SK-N-SH treated with all-trans-retinoic acid at 6 μM for 48 hours (cell line): ENCODE measurements at regions not wholly inside any gene's neighbourhood (a gene's known extent, or its start where the extent isn't known, plus 50 kb on each side); places are given as distances from the start of the nearest gene placed in this dataset.

Source experiments
- ARNTL ChIP-seq: fragments of 450-650 bp; formaldehyde crosslinking; IDR thresholded peaks from 2 replicates; pipeline ENCODE4 v1.5.0; 2020; ENCODE audit warnings: low read depth, mild to moderate bottlenecking, moderate library complexity, borderline replicate concordance
- BACH2 ChIP-seq: fragments of 250-450 bp; sonication (Bioruptor Pico); IDR thresholded peaks from 2 replicates; pipeline ENCODE4 v1.9.0; 2021; ENCODE audit warnings: mild to moderate bottlenecking, borderline replicate concordance
- CREB5 ChIP-seq: fragments of 250-450 bp; sonication (Bioruptor Pico); IDR thresholded peaks from 2 replicates; pipeline ENCODE4 v1.5.1; 2020; ENCODE audit warnings: low read depth, mild to moderate bottlenecking, moderate library complexity
- CSDC2 ChIP-seq: fragments of 250-450 bp; sonication (Bioruptor Pico); IDR thresholded peaks from 2 replicates; pipeline ENCODE4 v1.5.0; 2020; ENCODE audit warnings: mild to moderate bottlenecking, moderate library complexity
- GLIS3 ChIP-seq: fragments of 250-450 bp; sonication (Bioruptor Pico); IDR thresholded peaks from 2 replicates; pipeline ENCODE4 v1.5.0; 2020; ENCODE audit warnings: mild to moderate bottlenecking, moderate library complexity
- ISL1 ChIP-seq: fragments of 250-450 bp; sonication (Bioruptor Pico); IDR thresholded peaks from 2 replicates; pipeline ENCODE4 v2.1.2; 2022; ENCODE audit warnings: mild to moderate bottlenecking, moderate library complexity
- PATZ1 ChIP-seq: fragments of 250-450 bp; sonication (Bioruptor Pico); IDR thresholded peaks from 2 replicates; pipeline ENCODE4 v1.8.0; 2020; ENCODE audit warnings: mild to moderate bottlenecking, moderate library complexity, borderline replicate concordance
- POU6F1 ChIP-seq: fragments of 250-450 bp; sonication (Bioruptor Pico); IDR thresholded peaks from 2 replicates; pipeline ENCODE4 v1.8.0; 2021; ENCODE audit warnings: low read depth, mild to moderate bottlenecking, moderate library complexity, borderline replicate concordance
- PPARA ChIP-seq: fragments of 250-450 bp; sonication (Bioruptor Pico); IDR thresholded peaks from 2 replicates; pipeline ENCODE4 v1.5.0; 2020; ENCODE audit warnings: mild to moderate bottlenecking, borderline replicate concordance
- RARB ChIP-seq: fragments of 250-450 bp; sonication (Bioruptor Pico); IDR thresholded peaks from 2 replicates; pipeline ENCODE4 v1.8.0; 2021; ENCODE audit warnings: mild to moderate bottlenecking, moderate library complexity
- TCF4 ChIP-seq: fragments of 250-450 bp; sonication (Bioruptor Pico); IDR thresholded peaks from 2 replicates; pipeline ENCODE4 v1.8.0; 2021; ENCODE audit warnings: mild to moderate bottlenecking, moderate library complexity, borderline replicate concordance
- ZC3H10 ChIP-seq: fragments of 250-450 bp; sonication (Bioruptor Pico); IDR thresholded peaks from 2 replicates; pipeline ENCODE4 v1.5.1; 2021; ENCODE audit warnings: mild to moderate bottlenecking, moderate library complexity
- ZFP3 ChIP-seq: fragments of 250-450 bp; sonication (Bioruptor Pico); IDR thresholded peaks from 2 replicates; pipeline ENCODE4 v1.5.0; 2020; ENCODE audit warnings: mild to moderate bottlenecking, moderate library complexity
- ZNF8 ChIP-seq: fragments of 450-650 bp; formaldehyde crosslinking; IDR thresholded peaks from 2 replicates; pipeline ENCODE4 v1.5.0; 2020; ENCODE audit warnings: mild to moderate bottlenecking, moderate library complexity

GRCh38 chr7:82616059-82616728, 172.6 kb upstream of the CACNA2D1 start:
- TF ChIP-seq PATZ1 (CRISPR knock-in tag) = no peak
- no peak for TF ChIP-seq BACH2 (CRISPR knock-in tag)
- no peak for TF ChIP-seq ZFP3
- no peak for TF ChIP-seq ZNF8 (CRISPR knock-in tag)
- no peak for TF ChIP-seq ZC3H10 (CRISPR knock-in tag)
- TF ChIP-seq CSDC2 (CRISPR knock-in tag) = no peak
- no peak for TF ChIP-seq POU6F1
- no peak for TF ChIP-seq CREB5 (CRISPR knock-in tag)
- no peak for TF ChIP-seq PPARA (CRISPR knock-in tag)
- TF ChIP-seq ARNTL (CRISPR knock-in tag) = no peak
- TF ChIP-seq RARB (CRISPR knock-in tag) = no peak
- TF ChIP-seq GLIS3 (CRISPR knock-in tag) = no peak
- no peak for TF ChIP-seq ISL1 (CRISPR knock-in tag)
- no peak for TF ChIP-seq TCF4
